ENCODE measurements at regions not wholly inside any gene's neighbourhood (a gene's known extent, or its start where the extent isn't known, plus 50 kb on each side); places are given as distances from the start of the nearest gene placed in this dataset.
"Not testable (repeated sequence)": the region's sequence is repeated elsewhere in the genome, so short reads cannot be mapped to it uniquely, and the experiment has no call there.

DNA sequence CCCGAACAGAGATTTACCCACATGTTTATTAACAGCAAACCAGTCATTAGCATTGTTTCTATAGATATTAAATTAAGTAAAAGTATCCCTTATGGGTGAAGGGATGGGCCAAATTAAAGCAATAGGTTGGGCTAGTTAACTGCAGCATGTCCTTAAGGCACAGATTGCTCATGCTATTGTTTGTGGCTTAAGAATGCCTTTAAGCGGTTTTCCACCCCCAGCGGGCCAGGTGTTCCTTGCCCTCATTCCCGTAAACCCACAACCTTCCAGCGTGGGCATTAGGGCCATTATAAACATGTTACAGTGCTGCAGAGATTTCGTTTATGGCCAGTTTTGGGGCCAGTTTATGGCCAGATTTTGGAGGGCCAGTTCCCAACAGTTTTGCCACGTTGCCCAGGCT is 245.3 kb upstream of the PROK2 start:
- not testable (repeated sequence) for DNase-seq (ENCODE audit: low read depth in 2 of 2)

DNA sequence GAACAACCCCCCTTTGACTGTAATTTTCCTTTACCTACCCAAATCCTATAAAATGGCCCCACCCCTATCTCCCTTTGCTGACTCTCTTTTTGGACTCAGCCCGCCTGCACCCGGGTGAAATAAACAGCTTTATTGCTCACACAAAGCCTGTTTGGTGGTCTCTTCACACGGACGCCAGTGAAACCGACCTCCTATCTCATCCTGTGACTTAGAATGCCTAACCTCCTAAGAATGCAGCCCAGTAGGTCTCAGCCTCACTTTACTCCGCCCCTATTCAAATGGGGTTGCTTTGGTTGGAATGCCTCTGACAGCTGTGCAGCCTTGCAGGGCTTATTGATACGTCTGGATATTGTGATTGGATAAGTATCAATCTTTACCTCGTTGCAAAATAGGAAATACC is 243.8 kb upstream of the PROK2 start:
- not testable (repeated sequence) for DNase-seq (ENCODE audit: low read depth in 2 of 2)

- DNase-seq (ENCODE audit: low read depth in 2 of 2): not testable (repeated sequence)
These were observed 243.4 kb upstream of the PROK2 start for GRCh38 chr3:72028307-72028706.

GRCh38 chr3:72027728-72028127 is 242.8 kb upstream of the PROK2 start:
- DNase-seq (ENCODE audit: low read depth in 2 of 2): not testable (repeated sequence)

DNA sequence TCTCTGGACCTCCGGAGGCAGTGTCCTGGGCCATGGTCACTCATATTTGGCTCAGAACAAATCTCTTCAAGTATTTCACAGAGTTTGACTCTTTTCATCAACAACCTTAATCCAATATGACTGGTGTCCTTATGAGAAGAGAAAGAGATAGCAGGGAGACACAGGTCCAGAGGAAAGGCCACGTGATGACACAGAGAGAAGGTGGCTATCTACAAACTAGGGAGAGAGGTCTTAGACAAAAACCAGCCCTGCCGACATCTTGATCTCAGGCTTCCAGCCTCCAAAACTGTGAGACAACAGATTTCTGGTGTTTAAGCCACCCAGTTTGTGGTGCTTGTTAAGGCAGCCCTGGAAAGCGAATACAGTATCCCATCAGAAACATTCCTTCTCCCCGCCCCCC is 237.1 kb upstream of the PROK2 start:
- no peak for DNase-seq (ENCODE audit: low read depth in 2 of 2)

DNA sequence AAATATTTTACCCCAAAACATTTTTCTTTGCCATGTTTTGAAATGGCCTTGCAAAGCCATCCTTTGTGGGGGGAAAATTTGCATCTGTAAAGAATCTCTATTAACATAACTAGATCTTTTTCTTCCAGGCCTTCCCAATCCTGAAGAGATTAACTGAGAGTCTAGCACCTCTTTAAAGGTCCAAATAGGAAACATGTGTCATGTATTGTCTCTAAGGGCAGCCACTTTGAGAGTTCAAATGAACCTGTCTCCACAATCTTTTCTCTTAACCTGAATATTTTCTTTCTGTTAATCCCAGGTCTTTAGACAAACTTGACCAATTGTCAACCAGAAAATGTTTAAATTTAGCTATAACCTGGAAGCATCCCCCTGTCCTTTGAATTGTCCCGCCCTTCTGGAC is 236.6 kb upstream of the PROK2 start:
- DNase-seq (ENCODE audit: low read depth in 2 of 2): no peak

DNA sequence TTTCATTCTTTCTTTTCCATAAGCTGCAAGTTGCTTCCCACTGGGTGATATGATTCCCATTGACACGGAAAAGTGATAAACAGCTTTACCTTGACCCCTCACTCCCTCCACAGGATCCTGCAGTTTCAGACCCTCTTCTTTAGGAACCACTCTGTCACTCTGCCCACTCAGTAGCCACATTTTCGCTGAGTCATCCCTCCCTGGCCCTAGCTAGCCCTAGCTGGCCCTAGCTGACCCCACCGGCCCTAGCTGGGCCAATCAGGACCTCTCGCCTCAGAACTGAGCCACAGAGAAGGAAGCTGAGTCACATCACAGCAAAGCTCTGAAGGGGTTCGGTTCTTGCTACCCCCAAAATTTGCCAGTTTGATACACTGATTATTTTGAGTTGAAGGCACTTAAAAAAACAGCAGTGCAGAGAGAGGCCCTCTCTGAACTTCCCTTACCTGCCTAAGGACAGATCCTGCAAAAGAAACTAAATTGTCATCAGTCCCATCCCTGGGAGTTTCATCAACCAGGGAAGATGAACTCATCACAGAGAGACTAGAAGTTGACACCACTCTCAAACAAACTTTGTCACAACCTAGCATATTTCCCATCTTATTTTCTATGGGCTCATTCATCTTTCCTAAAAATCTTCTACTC is 233.5 kb upstream of the PROK2 start:
- DNase-seq (ENCODE audit: low read depth in 2 of 2): no peak

GRCh38 chr3:72017935-72018334 is 233.0 kb upstream of the PROK2 start:
- DNase-seq (ENCODE audit: low read depth in 2 of 2): no peak

- no peak for DNase-seq (ENCODE audit: low read depth in 2 of 2)
These were observed 232.4 kb upstream of the PROK2 start for GRCh38 chr3:72017311-72017710.

- DNase-seq (ENCODE audit: low read depth in 2 of 2): no peak
These were observed 230.5 kb upstream of the PROK2 start for GRCh38 chr3:72015463-72015862.

DNA sequence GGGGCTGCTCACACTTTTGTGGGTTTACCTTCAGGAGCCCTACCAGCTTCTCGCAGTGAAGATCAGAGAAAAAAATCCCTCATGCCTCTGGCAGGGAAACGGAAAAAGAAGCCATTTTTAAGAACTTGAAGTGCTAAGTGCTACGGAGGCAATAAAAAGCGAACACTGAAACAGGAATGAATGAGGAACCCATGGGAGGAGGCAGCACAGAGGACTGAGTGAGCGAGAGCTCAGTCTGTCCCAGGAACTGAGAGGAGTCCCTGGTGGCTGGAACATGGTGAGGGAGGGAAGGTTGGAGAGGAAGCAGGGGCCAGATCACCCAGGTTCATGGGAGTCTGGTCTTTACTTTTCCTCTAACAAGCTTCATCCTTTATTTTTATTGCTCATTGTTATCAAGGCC is 228.1 kb upstream of the PROK2 start:
- DNase-seq (ENCODE audit: low read depth in 2 of 2): no peak

DNA sequence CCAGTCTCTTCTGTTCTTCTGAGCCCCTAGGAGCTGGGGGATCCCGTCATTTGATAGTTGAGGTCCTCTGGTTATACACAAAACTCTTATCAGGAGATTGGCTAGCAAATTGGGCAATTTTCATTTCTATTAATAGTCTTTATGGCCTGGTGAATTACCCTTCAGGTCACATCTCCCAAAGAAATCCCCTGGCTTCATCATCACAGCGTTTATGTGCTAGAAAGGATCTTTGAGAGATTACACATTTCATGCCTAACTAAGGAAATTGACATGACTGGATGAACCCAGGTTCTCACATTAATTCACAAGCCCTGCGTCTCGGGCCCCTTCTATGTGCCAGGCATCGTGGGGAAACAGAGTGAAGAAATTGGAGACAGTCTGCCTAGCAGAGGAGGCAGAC is 227.4 kb upstream of the PROK2 start:
- no peak for DNase-seq (ENCODE audit: low read depth in 2 of 2)

- no peak for DNase-seq (ENCODE audit: low read depth in 2 of 2)
These were observed 226.5 kb upstream of the PROK2 start for GRCh38 chr3:72011485-72011884.

DNA sequence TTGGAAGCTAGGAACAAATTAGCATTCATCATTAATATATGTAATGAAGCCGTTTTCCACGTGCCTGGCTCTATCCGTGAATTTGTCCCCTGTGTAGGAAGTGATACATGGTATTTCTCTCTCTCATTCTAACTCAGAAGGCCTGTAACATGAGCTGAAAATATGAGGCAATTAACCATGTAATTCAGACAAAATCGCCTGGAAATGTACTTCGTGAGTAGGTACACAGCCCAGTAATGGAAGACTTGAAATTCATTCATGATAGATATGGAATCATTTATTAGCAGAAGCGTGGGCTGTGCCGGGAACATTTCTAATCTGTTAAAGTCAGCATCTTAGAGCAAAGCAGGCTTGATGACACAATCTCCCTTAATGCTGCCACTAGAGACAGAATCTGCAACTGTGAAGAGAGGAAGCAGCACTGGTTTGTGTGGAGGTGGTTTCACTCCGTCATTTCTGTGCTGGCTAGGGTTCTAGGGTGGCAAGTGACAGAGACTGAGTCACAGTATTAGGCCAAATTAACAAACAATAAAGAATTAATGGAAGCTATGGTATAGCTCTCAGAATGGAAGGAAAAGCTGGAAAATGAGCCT is 225.0 kb upstream of the PROK2 start:
- DNase-seq (ENCODE audit: low read depth in 2 of 2): no peak

GRCh38 chr3:72008226-72008996 is 223.5 kb upstream of the PROK2 start:
- no peak for DNase-seq (ENCODE audit: low read depth in 2 of 2)

GRCh38 chr3:72006631-72007556 is 221.9 kb upstream of the PROK2 start:
- DNase-seq (ENCODE audit: low read depth in 2 of 2): no peak

- no peak for DNase-seq (ENCODE audit: low read depth in 2 of 2)
These were observed 219.9 kb upstream of the PROK2 start for GRCh38 chr3:72004749-72005292.

- no peak for DNase-seq (ENCODE audit: low read depth in 2 of 2)
These were observed 219.0 kb upstream of the PROK2 start for GRCh38 chr3:72003936-72004335.

GRCh38 chr3:72001758-72002157 is 216.8 kb upstream of the PROK2 start:
- DNase-seq (ENCODE audit: low read depth in 2 of 2): no peak

GRCh38 chr3:71998995-71999673 is 214.2 kb upstream of the PROK2 start:
- no peak for DNase-seq (ENCODE audit: low read depth in 2 of 2)

- no peak for DNase-seq (ENCODE audit: low read depth in 2 of 2)
These were observed 212.2 kb upstream of the PROK2 start for GRCh38 chr3:71997066-71997653.

All from activated CD8-positive, alpha-beta memory T cell treated with anti-CD3 and anti-CD28 coated beads for 4 hours (primary cell).